GM18907 (cell line): ENCODE measurements at regions not wholly inside any gene's neighbourhood (a gene's known extent, or its start where the extent isn't known, plus 50 kb on each side); places are given as distances from the start of the nearest gene placed in this dataset.
"Not testable (repeated sequence)": the region's sequence is repeated elsewhere in the genome, so short reads cannot be mapped to it uniquely, and the experiment has no call there.

Experiments
- ATAC-seq: cut with Tn5 transposase; IDR thresholded peaks from one replicate; pipeline ENCODE4 v1.9.1; 2021; ENCODE audit warnings: mild to moderate bottlenecking, moderate library complexity; ENCODE audit not compliant: unreplicated experiment

GRCh38 chr7:68911754-68912153 is 686.5 kb upstream of the AUTS2 start:
- no peak for ATAC-seq

GRCh38 chr7:68914006-68914405 is 684.3 kb upstream of the AUTS2 start:
- no peak for ATAC-seq

- ATAC-seq: no peak
Observed at GRCh38 chr7:68917041-68917651, 681.1 kb upstream of the AUTS2 start.

GRCh38 chr7:68918621-68919020 is 679.7 kb upstream of the AUTS2 start:
- no peak for ATAC-seq

- no peak for ATAC-seq
Observed at GRCh38 chr7:68922850-68923249, 675.4 kb upstream of the AUTS2 start.

- ATAC-seq: no peak
Observed at GRCh38 chr7:68925241-68925640, 673.0 kb upstream of the AUTS2 start.

DNA sequence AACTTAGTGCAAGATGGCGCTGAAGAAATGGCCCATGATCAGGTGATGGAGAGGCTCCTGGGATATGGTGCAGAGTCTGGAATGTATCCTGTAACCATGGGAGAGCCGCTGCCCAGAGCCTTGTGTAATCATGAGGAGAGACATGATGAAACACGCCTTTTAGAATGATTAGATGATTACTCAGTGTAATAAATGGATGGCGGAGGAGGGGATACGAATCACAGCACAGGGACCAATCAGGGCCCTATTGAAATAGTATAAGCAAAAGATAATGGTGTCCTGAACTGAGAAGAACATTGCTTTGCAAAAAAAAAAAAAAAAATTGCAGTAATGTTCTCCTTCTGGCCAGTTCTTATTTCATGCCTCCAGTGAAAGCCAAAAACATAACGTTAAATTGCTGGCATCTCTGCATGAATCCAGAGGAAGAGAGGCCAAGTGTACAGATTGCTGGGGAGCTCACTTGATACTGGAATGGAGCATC is 668.5 kb upstream of the AUTS2 start:
- no peak for ATAC-seq

DNA sequence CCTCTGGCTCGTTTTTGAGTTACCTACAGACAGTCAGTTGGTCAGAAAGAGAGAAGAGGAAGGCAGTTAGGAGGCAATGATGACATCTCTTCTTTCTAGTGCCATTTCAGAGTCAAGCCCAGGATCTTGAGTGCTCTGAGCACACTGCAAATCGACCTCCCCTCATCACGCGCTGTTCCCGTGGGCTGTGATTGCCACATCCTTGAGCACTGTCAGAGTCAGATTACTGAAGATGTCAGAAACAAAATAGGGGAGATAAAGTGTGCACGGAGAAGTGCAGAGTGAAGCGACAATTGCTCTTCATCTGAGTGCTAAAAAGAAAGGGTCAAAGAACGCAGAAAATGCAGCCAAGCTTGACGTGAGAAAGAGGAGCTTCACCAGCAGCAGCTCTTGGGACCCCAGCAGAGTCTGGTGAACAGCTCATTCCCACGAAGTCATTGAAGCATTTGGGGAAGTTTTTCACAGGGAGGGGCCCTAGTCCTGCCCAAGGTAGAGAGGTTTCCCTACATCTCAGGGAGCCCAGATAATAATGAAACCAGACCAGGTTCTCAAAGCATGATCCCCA is 661.7 kb upstream of the AUTS2 start:
- ATAC-seq: no peak

DNA sequence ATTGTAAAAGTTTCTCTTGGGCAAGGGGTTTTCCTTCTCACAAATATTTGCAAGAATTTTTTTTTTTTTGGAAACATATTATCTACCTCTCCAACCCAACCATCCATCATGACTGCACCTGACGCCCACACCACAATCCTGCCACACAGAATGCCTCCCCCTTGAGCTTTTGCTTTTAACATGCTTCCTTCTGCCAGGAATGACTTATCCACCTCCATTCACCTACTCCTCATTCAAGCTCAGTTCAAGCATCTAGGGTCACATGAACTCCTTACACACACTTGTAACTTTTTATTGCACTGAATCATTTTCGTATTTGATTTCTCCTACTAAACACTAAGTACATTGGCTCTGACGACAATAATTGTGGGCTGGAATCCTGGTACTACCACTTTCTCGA is 660.1 kb upstream of the AUTS2 start:
- no peak for ATAC-seq

- no peak for ATAC-seq
Observed at GRCh38 chr7:68943786-68944185, 654.5 kb upstream of the AUTS2 start.

GRCh38 chr7:68955656-68956055 is 642.6 kb upstream of the AUTS2 start:
- no peak for ATAC-seq

- ATAC-seq: no peak
Observed at GRCh38 chr7:68958571-68958970, 639.7 kb upstream of the AUTS2 start.

DNA sequence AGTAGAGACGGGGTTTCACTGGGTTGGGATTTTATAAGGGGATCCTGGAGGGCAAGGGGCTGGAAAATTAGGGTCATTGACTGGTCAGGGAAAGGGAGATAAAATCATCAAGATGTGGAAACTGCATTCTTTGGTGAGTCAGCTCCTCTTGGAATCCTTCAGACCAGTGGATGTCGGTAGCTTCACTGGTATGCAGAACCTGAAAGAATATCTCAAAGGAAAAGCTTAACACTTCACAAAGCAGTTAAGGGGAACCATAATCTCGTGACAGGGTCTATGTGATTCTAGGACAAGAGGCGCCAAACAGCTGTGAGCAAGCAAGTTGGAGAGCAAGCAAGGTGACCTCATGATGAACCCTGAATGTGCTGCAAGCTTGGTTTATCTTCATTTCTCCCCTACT is 634.7 kb upstream of the AUTS2 start:
- ATAC-seq: no peak

- ATAC-seq: no peak
Observed at GRCh38 chr7:68964060-68964459, 634.2 kb upstream of the AUTS2 start.

GRCh38 chr7:68965351-68965750 is 632.9 kb upstream of the AUTS2 start:
- ATAC-seq: no peak

DNA sequence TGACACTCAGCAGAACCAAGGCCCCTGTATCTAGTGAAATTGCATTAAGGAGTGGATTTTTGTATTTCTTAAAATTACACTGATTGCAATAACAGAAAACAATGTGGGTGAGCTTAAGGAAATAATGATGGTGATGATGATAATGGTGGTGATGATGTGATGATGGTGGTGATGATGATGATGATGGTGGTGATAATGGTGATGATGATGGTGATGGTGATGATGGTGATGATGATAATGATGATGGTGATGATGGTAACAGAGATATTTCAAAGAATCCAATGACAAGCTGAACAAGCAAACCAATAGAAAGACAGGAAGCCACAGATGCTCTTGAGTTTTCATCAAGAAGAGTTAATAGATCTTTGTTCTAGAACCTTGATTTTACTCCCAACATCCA is 630.7 kb upstream of the AUTS2 start:
- no peak for ATAC-seq

- ATAC-seq: no peak
Observed at GRCh38 chr7:68969571-68969970, 628.7 kb upstream of the AUTS2 start.

GRCh38 chr7:68971634-68972340 is 626.5 kb upstream of the AUTS2 start:
- no peak for ATAC-seq

DNA sequence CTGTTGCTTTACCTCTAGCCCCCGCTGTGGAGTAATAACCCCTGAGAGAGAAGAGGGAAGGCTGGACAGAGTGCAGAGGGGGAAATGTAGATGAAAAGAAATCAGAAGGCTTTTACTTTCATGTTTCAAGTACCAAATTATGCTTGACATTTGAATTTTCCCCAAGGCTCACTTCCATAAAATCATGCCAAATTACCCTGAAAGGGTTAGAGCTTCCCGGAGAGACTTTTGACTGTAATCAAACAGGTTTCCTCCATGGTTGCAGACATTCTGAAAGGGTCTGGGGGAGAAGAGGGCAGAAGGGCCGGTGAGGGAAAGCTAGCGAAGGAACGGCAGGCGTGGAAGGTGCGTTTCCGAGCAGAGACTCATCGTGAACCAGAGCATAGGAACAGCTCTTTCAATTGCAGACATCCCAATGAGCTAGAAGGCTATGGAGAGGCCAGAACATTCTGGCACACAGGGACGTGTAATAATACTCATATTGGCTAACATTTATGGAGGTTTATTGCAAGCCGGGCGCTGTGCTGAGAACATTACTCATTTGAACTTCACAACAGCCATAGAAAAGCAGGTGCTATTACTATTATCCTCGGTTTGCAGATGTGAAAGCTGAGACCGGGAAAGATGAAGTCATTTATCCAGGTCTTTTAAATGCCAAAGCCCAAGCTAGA is 620.8 kb upstream of the AUTS2 start:
- ATAC-seq: no peak

DNA sequence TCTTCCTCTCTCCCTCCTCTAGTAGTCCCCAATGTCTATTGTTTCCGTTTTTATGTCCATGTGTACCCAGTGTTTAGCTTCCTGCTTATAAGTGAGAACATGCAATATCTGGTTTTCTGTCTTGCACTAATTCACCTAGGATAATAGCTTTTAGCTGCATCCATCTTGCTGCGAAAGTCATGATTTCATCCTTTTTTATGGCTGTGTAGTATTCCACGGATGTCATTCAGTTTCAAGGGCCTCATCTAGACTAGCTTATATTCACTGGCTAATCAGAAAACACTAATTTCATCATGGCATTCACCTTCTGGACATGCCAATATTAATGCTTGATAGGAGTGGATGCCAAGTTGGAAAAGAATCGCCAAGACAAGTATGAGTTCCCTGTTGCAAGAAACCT is 619.6 kb upstream of the AUTS2 start:
- no peak for ATAC-seq

DNA sequence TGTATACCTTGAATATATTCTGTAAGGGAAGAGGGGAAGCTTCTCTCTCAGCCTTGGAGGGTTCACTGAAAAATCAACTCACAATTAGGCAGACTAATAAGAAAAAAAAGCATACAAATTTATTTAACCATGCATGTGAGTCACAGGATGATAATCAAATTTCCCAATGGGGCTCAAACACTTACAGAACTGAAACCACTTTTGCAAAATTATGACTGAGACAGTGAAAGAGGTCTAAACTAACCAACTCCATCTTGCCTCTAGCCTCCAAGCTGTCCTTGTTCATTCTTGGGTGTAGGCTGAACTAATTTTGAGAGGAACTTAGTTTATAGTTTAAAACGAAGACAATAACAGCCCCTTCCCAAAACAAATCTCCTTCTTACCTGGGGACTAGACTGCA is 618.3 kb upstream of the AUTS2 start:
- no peak for ATAC-seq

DNA sequence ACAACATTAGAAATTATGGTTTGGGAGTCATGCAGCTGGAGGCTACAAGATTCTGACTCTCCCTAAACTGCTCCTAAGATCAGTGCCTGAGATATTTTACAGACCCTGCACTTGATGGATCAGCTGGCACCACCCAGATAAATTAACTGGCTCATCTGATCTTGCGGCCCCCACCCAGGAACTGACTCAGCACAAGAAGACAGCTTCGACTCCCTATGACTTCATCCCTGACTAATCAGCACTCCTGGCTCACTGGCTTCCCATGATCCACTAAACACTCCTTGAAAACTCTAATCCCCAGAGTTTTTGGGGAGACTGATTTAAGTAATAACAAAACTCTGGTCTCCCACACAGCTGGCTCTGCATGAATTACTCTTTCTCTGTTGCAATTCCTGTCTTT is 617.8 kb upstream of the AUTS2 start:
- not testable (repeated sequence) for ATAC-seq
